IMR-90 (cell line): ENCODE measurements at regions not wholly inside any gene's neighbourhood (a gene's known extent, or its start where the extent isn't known, plus 50 kb on each side); places are given as distances from the start of the nearest gene placed in this dataset.

Experiments
- ATAC-seq: fragments of 200-7000 bp; cut with Tn5 transposase; 2 replicates; pipeline ENCODE4 v1.9.1; 2020; ENCODE audit warnings: low read depth, mild to moderate bottlenecking, moderate library complexity
- BruUV-seq: library from RNA; stranded (reverse); fragments of 400-500 nt; replicated peaks from 2 replicates; lab custom pipeline; 2021; lab: Mats Ljungman, UMichigan
- CTCF ChIA-PET: fragments of 300-600 bp; formaldehyde crosslinking; extraction: SDS; loops from one replicate; lab custom pipeline; 2021; ENCODE audit warnings: antibody characterized with exemption; lab: Yijun Ruan, JAX
- POLR2A ChIA-PET: fragments of 300-600 bp; sonication (Branson Sonifier 250); formaldehyde crosslinking; loops from one replicate; lab custom pipeline; 2022; ENCODE audit warnings: antibody characterized with exemption; ENCODE audit not compliant: unreplicated experiment; lab: Charles Lee
- DNase-seq: peaks from one replicate; pipeline ENCODE4 v3.0.0; 2013
- H2AFZ ChIP-seq: replicated peaks from 2 replicates; pipeline ENCODE3; 2013; ENCODE audit warnings: low read length, mild to moderate bottlenecking; ENCODE audit not compliant: poor library complexity
- H2AK5ac ChIP-seq: 2 replicates; pipeline ENCODE4 v1.6.1; 2013; ENCODE audit warnings: low read depth, low read length, inconsistent platforms
- H2AK9ac ChIP-seq: replicated peaks from 2 replicates; pipeline ENCODE3; 2013; ENCODE audit warnings: mild to moderate bottlenecking, low read depth, low read length, moderate library complexity; ENCODE audit not compliant: poor library complexity
- H2BK120ac ChIP-seq: 2 replicates; pipeline ENCODE4 v1.6.1; 2013; ENCODE audit warnings: low read depth, low read length, inconsistent platforms
- H2BK15ac ChIP-seq: 3 replicates; pipeline ENCODE4 v1.6.1; 2013; ENCODE audit warnings: low read depth, low read length, inconsistent platforms
- H2BK20ac ChIP-seq: 2 replicates; pipeline ENCODE4 v1.6.1; 2013; ENCODE audit warnings: low read depth, mild to moderate bottlenecking, inconsistent platforms, low read length, moderate library complexity
- H2BK5ac ChIP-seq: 2 replicates; pipeline ENCODE4 v1.6.1; 2013; ENCODE audit warnings: mild to moderate bottlenecking, low read depth, low read length, inconsistent platforms; ENCODE audit not compliant: poor library complexity, severe bottlenecking
- H3K14ac ChIP-seq: replicated peaks from 2 replicates; pipeline ENCODE4 v1.6.1; 2013; ENCODE audit warnings: low read depth, low read length, inconsistent platforms
- H3K18ac ChIP-seq: 2 replicates; pipeline ENCODE4 v1.6.1; 2013; ENCODE audit warnings: low read depth, low read length, control low read depth
- H3K23ac ChIP-seq: 2 replicates; pipeline ENCODE4 v1.6.1; 2013; ENCODE audit warnings: low read depth, low read length, inconsistent platforms
- H3K27ac ChIP-seq: 2 replicates; pipeline ENCODE4 v1.5.1; 2013; ENCODE audit warnings: mild to moderate bottlenecking, control low read depth, low read length; ENCODE audit not compliant: insufficient read depth
- H3K27me3 ChIP-seq: 2 replicates; pipeline ENCODE4 v1.6.1; 2013; ENCODE audit warnings: low read length; ENCODE audit not compliant: control insufficient read depth, insufficient read depth
- H3K36me3 ChIP-seq: 2 replicates; pipeline ENCODE4 v1.6.1; 2013; ENCODE audit warnings: low read length, mixed read lengths; ENCODE audit not compliant: control insufficient read depth, insufficient read depth
- H3K4ac ChIP-seq: 2 replicates; pipeline ENCODE4 v1.6.1; 2013; ENCODE audit warnings: low read depth, low read length, inconsistent platforms
- H3K4me1 ChIP-seq: 2 replicates; pipeline ENCODE4 v1.6.1; 2013; ENCODE audit warnings: low read length, mixed read lengths; ENCODE audit not compliant: control insufficient read depth, insufficient read depth
- H3K4me2 ChIP-seq: 2 replicates; pipeline ENCODE4 v1.6.1; 2013; ENCODE audit warnings: low read depth, mild to moderate bottlenecking, control low read depth, low read length, moderate library complexity
- H3K4me3 ChIP-seq: 2 replicates; pipeline ENCODE4 v1.5.1; 2013; ENCODE audit warnings: low read depth, mild to moderate bottlenecking, control low read depth, low read length, moderate library complexity; ENCODE audit not compliant: insufficient read depth
- H3K56ac ChIP-seq: 2 replicates; pipeline ENCODE4 v1.6.1; 2013; ENCODE audit warnings: low read length, inconsistent platforms; ENCODE audit not compliant: insufficient read depth; ENCODE audit errors: extremely low read depth
- H3K79me1 ChIP-seq, 2 experiments: 2 replicates each; pipeline ENCODE4 v1.6.1; 2013; ENCODE audit warnings: low read length in 2 of 2, inconsistent platforms in 1 of 2, low read depth in 1 of 2
- H3K9ac ChIP-seq: 2 replicates; pipeline ENCODE4 v1.6.1; 2013; ENCODE audit warnings: low read depth, low read length, control low read depth
- H3K9me1 ChIP-seq: 2 replicates; pipeline ENCODE4 v1.6.1; 2013; ENCODE audit warnings: low read length, inconsistent platforms; ENCODE audit not compliant: insufficient read depth
- H3K9me3 ChIP-seq: 2 replicates; pipeline ENCODE4 v1.6.1; 2013; ENCODE audit warnings: low read length; ENCODE audit not compliant: control insufficient read depth, insufficient read depth
- H4K20me1 ChIP-seq: 2 replicates; pipeline ENCODE4 v1.6.1; 2013; ENCODE audit warnings: low read length, inconsistent platforms; ENCODE audit not compliant: insufficient read depth
- H4K5ac ChIP-seq: 2 replicates; pipeline ENCODE4 v1.6.1; 2013; ENCODE audit warnings: mild to moderate bottlenecking, low read depth, low read length, control low read depth
- H4K8ac ChIP-seq, 2 experiments: 2 replicates each; pipeline ENCODE4 v1.6.1; 2013; ENCODE audit warnings: low read depth in 2 of 2, low read length in 2 of 2, control low read depth in 1 of 2, inconsistent platforms in 1 of 2
- H4K91ac ChIP-seq: 2 replicates; pipeline ENCODE4 v1.6.1; 2013; ENCODE audit warnings: low read depth, low read length, inconsistent platforms; ENCODE audit not compliant: insufficient read depth
- BHLHE40 ChIP-seq: fragments of 150-350 bp; IDR thresholded peaks from 2 replicates; pipeline ENCODE4 v1.6.1; 2016; ENCODE audit warnings: mild to moderate bottlenecking, low read depth, low read length
- CEBPB ChIP-seq: IDR thresholded peaks from 2 replicates; pipeline ENCODE4 v1.6.1; 2012; ENCODE audit warnings: low read depth, low read length, improper control_type of control experiment
- CHD1 ChIP-seq: IDR thresholded peaks from 2 replicates; pipeline ENCODE4 v1.6.1; 2012; ENCODE audit warnings: low read depth, low read length, improper control_type of control experiment
- CTCF ChIP-seq: conservative IDR thresholded peaks from 2 replicates; pipeline ENCODE4 v1.5.1; 2012; ENCODE audit warnings: mild to moderate bottlenecking, low read depth, low read length, improper control_type of control experiment
- ELK1 ChIP-seq: fragments of 150-350 bp; IDR thresholded peaks from 2 replicates; pipeline ENCODE4 v1.6.1; 2016; ENCODE audit warnings: low read depth, mild to moderate bottlenecking, low read length, moderate library complexity, borderline replicate concordance
- FOS ChIP-seq: fragments of 150-350 bp; IDR thresholded peaks from 2 replicates; pipeline ENCODE4 v1.6.1; 2016; ENCODE audit warnings: low read depth, low read length
- MAFK ChIP-seq: IDR thresholded peaks from 2 replicates; pipeline ENCODE4 v1.6.1; 2012; ENCODE audit warnings: low read depth, low read length, improper control_type of control experiment
- MAZ ChIP-seq: IDR thresholded peaks from 2 replicates; pipeline ENCODE4 v1.6.1; 2012; ENCODE audit warnings: low read depth, mild to moderate bottlenecking, low read length, improper control_type of control experiment, moderate library complexity, borderline replicate concordance
- MXI1 ChIP-seq: IDR thresholded peaks from 2 replicates; pipeline ENCODE4 v1.6.1; 2012; ENCODE audit warnings: low read depth, mild to moderate bottlenecking, low read length, moderate library complexity, borderline replicate concordance
- NFE2L2 ChIP-seq: fragments of 150-350 bp; IDR thresholded peaks from 2 replicates; pipeline ENCODE4 v1.6.1; 2016; ENCODE audit warnings: low read depth, mild to moderate bottlenecking, low read length
- POLR2A ChIP-seq: IDR thresholded peaks from 2 replicates; pipeline ENCODE4 v1.6.1; 2012; ENCODE audit warnings: mild to moderate bottlenecking, low read depth, low read length
- RAD21 ChIP-seq: IDR thresholded peaks from 2 replicates; pipeline ENCODE4 v1.6.1; 2012; ENCODE audit warnings: low read length, improper control_type of control experiment
- RCOR1 ChIP-seq: IDR thresholded peaks from 2 replicates; pipeline ENCODE4 v1.6.1; 2012; ENCODE audit warnings: mild to moderate bottlenecking, low read length, improper control_type of control experiment; ENCODE audit not compliant: insufficient replicate concordance
- RFX5 ChIP-seq: IDR thresholded peaks from 2 replicates; pipeline ENCODE4 v1.8.0; 2012; ENCODE audit warnings: low read depth, mild to moderate bottlenecking, low read length, moderate library complexity
- SMC3 ChIP-seq: fragments of 150-350 bp; IDR thresholded peaks from 2 replicates; pipeline ENCODE4 v1.6.1; 2016; ENCODE audit warnings: low read depth, mild to moderate bottlenecking, antibody characterized with exemption, low read length, moderate library complexity
- USF2 ChIP-seq: fragments of 150-350 bp; IDR thresholded peaks from 2 replicates; pipeline ENCODE4 v1.6.1; 2017; ENCODE audit warnings: mild to moderate bottlenecking, antibody characterized with exemption, low read length, low read depth
- WGBS, 2 experiments: methylation state at CpG; one replicate each; pipeline versions ENCODE4 v1.1.5 to v1.1.7; 2013; ENCODE audit warnings: missing lambda C conversion rate in 2 of 2; ENCODE audit not compliant: insufficient read length in 1 of 2; ENCODE audit errors: extremely low coverage in 2 of 2; 5-methylcytosine and 5-hydroxymethylcytosine counted together
- dilution Hi-C: fragments of 300-500 bp; cut with HindIII; formaldehyde crosslinking; loops from one replicate; pipeline ENCODE4 v1.14.3; 2018; ENCODE audit warnings: low sequenced_read_pairs; ENCODE audit not compliant: unreplicated experiment
- in situ Hi-C: fragments of 300-500 bp; cut with MboI; formaldehyde crosslinking; loops from 3 replicates; pipeline ENCODE4 v1.14.3; 2019; ENCODE audit warnings: low sequenced_read_pairs, inconsistent platforms, mixed read lengths
- intact Hi-C: fragments of 100-400 bp; cut with micrococcal nuclease; formaldehyde crosslinking; loops from 2 replicates; pipeline ENCODE4 v1.10.0; 2022

GRCh38 chr2:128421286-128421685 lies 102.6 kb upstream of the HS6ST1 start:
- Histone ChIP-seq H3K14ac (no peak overlapping the region; the same call in 1 of the 2 replicates), H2BK20ac (peak overlapping the region; percentile 99; the same call in 1 of the 2 replicates), H3K4me1 (peaks cover 9% of the 10 kb centered on the region), H2BK120ac (peak overlapping the region; percentile 97; the same call in 1 of the 2 replicates), H2AK9ac (no peak overlapping the region), H3K79me1 (no peaks in the 10 kb centered on the region), H2BK5ac (no peak overlapping the region), H3K9me3 (no peaks in the 10 kb centered on the region; the same call in 1 of the 2 replicates), H3K9me1 (peaks cover 8% of the 10 kb centered on the region; the same call in 1 of the 2 replicates), H3K56ac (no peak overlapping the region), H3K4ac (peak overlapping the region; percentile 25), H3K18ac (no peak overlapping the region), H2AFZ (peak overlapping the region; percentile 65), H2AK5ac (peak overlapping the region; percentile 1; the same call in 1 of the 2 replicates), H3K27ac (no peak overlapping the region), H3K4me2 (no peak overlapping the region), H4K91ac (no peak overlapping the region), H3K36me3 (no peaks in the 10 kb centered on the region), H3K4me3 (no peak overlapping the region), H2BK15ac (0 out of 3 replicates have a peak overlapping the region, but pooled peaks have one; percentile 7), H3K23ac (no peak overlapping the region), H4K20me1 (no peaks in the 10 kb centered on the region), H3K27me3 (no peaks in the 10 kb centered on the region), H3K9ac (no peak overlapping the region), H4K8ac (no peak overlapping the region), H4K5ac (no peak overlapping the region)
- DNase-seq, result no peak
- ATAC-seq, result no peak
- in situ Hi-C loops (no loop called here), intact Hi-C loops (no loop called here), dilution Hi-C loops (no loop called here)
- POLR2A ChIA-PET, result no interaction called here
- TF ChIP-seq MXI1 (no peak), MAZ (no peak), CTCF (no peak), FOS (no peak), RAD21 (no peak), SMC3 (no peak), MAFK (no peak), ELK1 (no peak), RCOR1 (no peak), RFX5 (no peak), BHLHE40 (no peak), USF2 (no peak), NFE2L2 (no peak), POLR2A (no peak), CHD1 (no peak), CEBPB (no peak)
- 80% methylated on average over 2 of the region's 9 CpGs; no CpG with 5 or more reads in 1 of the 2 experiments for WGBS, 2 experiments
- no TSS peak for BruUV-seq
- CTCF ChIA-PET, result interaction anchor here (0.9 kb wide), 1 partner anchor 29 kb away, joined by 4 read pairs; no protein-coding TSS in a partner anchor
